A673 (cell line): ENCODE measurements at regions not wholly inside any gene's neighbourhood (a gene's known extent, or its start where the extent isn't known, plus 50 kb on each side); places are given as distances from the start of the nearest gene placed in this dataset.
A peak's percentile ranks its signal among the peaks of the same experiment; 100 is the strongest.

ENCODE experiments used
- BruUV-seq: library from RNA; stranded (reverse); fragments of 400-500 nt; replicated peaks from 2 replicates; lab custom pipeline; 2021; lab: Mats Ljungman, UMichigan
- CTCF ChIA-PET: fragments of 300-600 bp; sonication (Branson Sonifier 250); formaldehyde crosslinking; loops from one replicate; lab custom pipeline; 2022; ENCODE audit warnings: antibody characterized with exemption; lab: Charles Lee
- POLR2A ChIA-PET: fragments of 300-600 bp; sonication (Branson Sonifier 250); formaldehyde crosslinking; loops from one replicate; lab custom pipeline; 2022; ENCODE audit warnings: antibody characterized with exemption; ENCODE audit not compliant: low non-redundant PET; lab: Charles Lee
- DNase-seq: peaks from one replicate; pipeline ENCODE4 v3.0.0-alpha.2; 2015; ENCODE audit warnings: low spot score
- H3K27ac ChIP-seq: fragments of 200-600 bp; sonication (generic); 2 replicates; pipeline ENCODE4 v1.5.1; 2016; ENCODE audit warnings: mixed run types, low read depth, mild to moderate bottlenecking, mixed read lengths, antibody characterized with exemption, low read length; ENCODE audit not compliant: poor library complexity, severe bottlenecking
- H3K27me3 ChIP-seq: fragments of 200-600 bp; sonication (generic); replicated peaks from 2 replicates; pipeline ENCODE4 v1.6.1; 2017; ENCODE audit warnings: mixed run types, low read depth, mild to moderate bottlenecking, mixed read lengths, antibody characterized with exemption, low read length; ENCODE audit not compliant: insufficient read depth, poor library complexity
- H3K36me3 ChIP-seq: fragments of 200-600 bp; sonication (generic); 2 replicates; pipeline ENCODE4 v1.6.1; 2016; ENCODE audit warnings: mixed run types, mild to moderate bottlenecking, mixed read lengths, antibody characterized with exemption, low read length; ENCODE audit not compliant: insufficient read depth, poor library complexity, severe bottlenecking
- H3K4me1 ChIP-seq: fragments of 200-600 bp; sonication (generic); 2 replicates; pipeline ENCODE4 v1.6.1; 2017; ENCODE audit warnings: mixed run types, mild to moderate bottlenecking, mixed read lengths, antibody characterized with exemption, low read length; ENCODE audit not compliant: insufficient read depth, poor library complexity, severe bottlenecking
- H3K4me3 ChIP-seq: fragments of 200-600 bp; sonication (generic); 2 replicates; pipeline ENCODE4 v1.5.1; 2016; ENCODE audit warnings: low read depth, mixed run types, mild to moderate bottlenecking, mixed read lengths, low read length; ENCODE audit not compliant: poor library complexity, severe bottlenecking
- H3K9me3 ChIP-seq: fragments of 200-600 bp; sonication (generic); 2 replicates; pipeline ENCODE4 v1.6.1; 2016; ENCODE audit warnings: mixed run types, low read depth, mild to moderate bottlenecking, mixed read lengths, antibody characterized with exemption, low read length; ENCODE audit not compliant: poor library complexity, severe bottlenecking
- CTCF ChIP-seq: fragments of 300-800, 200-600 bp; sonication (generic); conservative IDR thresholded peaks from 2 replicates; pipeline ENCODE4 v1.5.1; 2017; ENCODE audit warnings: low read depth, mild to moderate bottlenecking, antibody characterized with exemption, low read length, moderate library complexity, mixed read lengths
- EZH2 ChIP-seq: fragments of 200-600 bp; sonication (generic); IDR thresholded peaks from 2 replicates; pipeline ENCODE4 v1.6.1; 2017; ENCODE audit warnings: borderline replicate concordance, low read depth, mild to moderate bottlenecking, mixed read lengths, antibody characterized with exemption, low read length; ENCODE audit not compliant: poor library complexity, severe bottlenecking
- intact Hi-C: fragments of 100-400 bp; cut with micrococcal nuclease; formaldehyde crosslinking; loops from one replicate; pipeline ENCODE4 v1.10.0; 2022; ENCODE audit not compliant: unreplicated experiment

GRCh38 chr11:45592636-45593035 lies 72.8 kb downstream of the CHST1 start:
- ChIA-PET CTCF (interaction anchor here (1.3 kb wide), 1 partner anchor 179 kb away, joined by 3 read pairs; no protein-coding TSS in a partner anchor), POLR2A (no interaction called here)
- Histone ChIP-seq H3K27me3 (no peaks in the 10 kb centered on the region), H3K9me3 (no peaks in the 10 kb centered on the region), H3K36me3 (no peaks in the 10 kb centered on the region), H3K27ac (no peak overlapping the region), H3K4me1 (no peaks in the 10 kb centered on the region), H3K4me3 (no peak overlapping the region)
- intact Hi-C loops = no loop called here
- no TSS peak for BruUV-seq
- DNase-seq = peak; percentile 48
- TF ChIP-seq EZH2 (no peak), CTCF (no peak)

- H3K9me3 ChIP-seq = no peaks in the 10 kb centered on the region
- H3K27me3 ChIP-seq = peaks cover 3% of the 10 kb centered on the region
- no peak overlapping the region for H3K27ac ChIP-seq
- no peak overlapping the region for H3K4me3 ChIP-seq
- POLR2A ChIA-PET = interaction anchor here (0.6 kb wide), 1 partner anchor 1291 kb away, joined by 5 read pairs; no protein-coding TSS in a partner anchor
- DNase-seq = no peak
- no peaks in the 10 kb centered on the region for H3K4me1 ChIP-seq
- TF ChIP-seq EZH2 = no peak
- TF ChIP-seq CTCF = no peak
- no peaks in the 10 kb centered on the region for H3K36me3 ChIP-seq
- CTCF ChIA-PET = interaction anchor here (1.2 kb wide), 1 partner anchor 181 kb away, joined by 4 read pairs; no protein-coding TSS in a partner anchor
- BruUV-seq = no TSS peak
- intact Hi-C loops = no loop called here
These were observed 74.7 kb downstream of the CHST1 start for GRCh38 chr11:45590743-45591142.

GRCh38 chr11:45585205-45585604 lies 80.2 kb downstream of the CHST1 start:
- H3K9me3 ChIP-seq = no peaks in the 10 kb centered on the region
- H3K27ac ChIP-seq = no peak overlapping the region
- ChIA-PET POLR2A (no interaction called here), CTCF (interaction anchor here (0.6 kb wide), 1 partner anchor 87 kb away, joined by 7 read pairs; no protein-coding TSS in a partner anchor)
- H3K4me3 ChIP-seq = no peak overlapping the region
- TF ChIP-seq CTCF (no peak), EZH2 (no peak)
- no peak for DNase-seq
- intact Hi-C loops = no loop called here
- no TSS peak for BruUV-seq
- no peaks in the 10 kb centered on the region for H3K36me3 ChIP-seq
- H3K27me3 ChIP-seq = peaks cover 17% of the 10 kb centered on the region
- H3K4me1 ChIP-seq = no peaks in the 10 kb centered on the region
